Testis (tissue), 2 donors: ENCODE measurements at regions not wholly inside any gene's neighbourhood (a gene's known extent, or its start where the extent isn't known, plus 50 kb on each side); places are given as distances from the start of the nearest gene placed in this dataset.

ENCODE experiments used
- DNase-seq: peaks from one replicate; pipeline ENCODE4 v3.0.0-alpha.2; 2019
- H3K27ac ChIP-seq, 2 donors: fragments of 200-600 bp; sonication (generic); one replicate each; pipeline ENCODE4 v1.5.1; 2019
- H3K27me3 ChIP-seq: fragments of 200-600 bp; sonication (generic); one replicate; pipeline ENCODE4 v1.5.1; 2019
- H3K36me3 ChIP-seq: fragments of 200-600 bp; sonication (generic); one replicate; pipeline ENCODE4 v1.5.1; 2017; ENCODE audit warnings: low read depth; ENCODE audit errors: missing control alignments
- H3K4me1 ChIP-seq: fragments of 200-600 bp; sonication (generic); one replicate; pipeline ENCODE4 v1.5.1; 2019
- H3K4me3 ChIP-seq, 2 donors: fragments of 200-600 bp; sonication (generic); one replicate each; pipeline ENCODE4 v1.5.1; 2017 to 2019
- H3K9me3 ChIP-seq: fragments of 200-600 bp; sonication (generic); one replicate; pipeline ENCODE4 v1.5.1; 2017
- CTCF ChIP-seq, 3 experiments: fragments of 450-650 bp in 2 of 3; fragments of 200-600 bp in 1 of 3; sonication (generic) in 1 of 3; IDR thresholded peaks; one replicate each; pipeline ENCODE4 v1.5.1; 2016 to 2019; ENCODE audit warnings: antibody characterized with exemption in 3 of 3, mild to moderate bottlenecking in 2 of 3, moderate library complexity in 1 of 3
- POLR2A ChIP-seq: fragments of 450-650 bp; IDR thresholded peaks from one replicate; pipeline ENCODE4 v1.6.1; 2017; ENCODE audit warnings: antibody characterized with exemption, mild to moderate bottlenecking, moderate library complexity
- WGBS, 2 donors: methylation state at CpG; one replicate each; pipeline ENCODE4 v1.1.5; 2018; 5-methylcytosine and 5-hydroxymethylcytosine counted together
- intact Hi-C: fragments of 100-400 bp; cut with DNase I; formaldehyde crosslinking; loops from one replicate; pipeline ENCODE4 v1.15.1; 2023; ENCODE audit warnings: low total_unique reads

DNA sequence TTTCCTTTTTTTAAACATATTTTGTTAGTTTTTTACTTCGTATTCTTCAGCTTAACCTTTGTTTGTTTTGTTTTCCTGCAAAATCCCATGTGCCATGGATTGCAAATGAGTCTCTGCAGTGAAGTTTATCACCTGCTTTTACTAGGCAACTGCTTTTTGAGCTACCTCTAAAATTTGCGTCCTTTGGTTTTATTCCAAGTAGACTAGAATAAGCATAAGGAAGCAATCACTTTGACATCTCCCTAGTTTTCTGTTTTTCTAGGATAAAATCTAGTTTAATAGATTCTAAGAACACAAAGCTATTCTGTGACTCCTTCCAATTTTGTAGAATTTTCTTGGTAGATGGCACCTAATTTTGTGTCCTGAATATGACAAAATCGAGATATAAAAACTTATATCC is 1059.2 kb downstream of the OTOL1 start:
- Histone ChIP-seq H3K9me3 (no peaks in the 10 kb centered on the region), H3K4me1 (no peaks in the 10 kb centered on the region), H3K4me3 (no peak overlapping the region), H3K27me3 (no peaks in the 10 kb centered on the region), H3K36me3 (no peaks in the 10 kb centered on the region), H3K27ac (no peak overlapping the region)
- intact Hi-C loops = no loop called here
- no peak for DNase-seq
- no peak for TF ChIP-seq POLR2A
- TF ChIP-seq CTCF (IDR thresholded peaks at IDR 0.05) = no peak
- 52 to 59% methylated on average over 3 of the region's 3 CpGs for WGBS, 2 donors

GRCh38 chr3:162558016-162558415 is 1061.4 kb downstream of the OTOL1 start:
- H3K4me3 ChIP-seq = no peak overlapping the region

DNA sequence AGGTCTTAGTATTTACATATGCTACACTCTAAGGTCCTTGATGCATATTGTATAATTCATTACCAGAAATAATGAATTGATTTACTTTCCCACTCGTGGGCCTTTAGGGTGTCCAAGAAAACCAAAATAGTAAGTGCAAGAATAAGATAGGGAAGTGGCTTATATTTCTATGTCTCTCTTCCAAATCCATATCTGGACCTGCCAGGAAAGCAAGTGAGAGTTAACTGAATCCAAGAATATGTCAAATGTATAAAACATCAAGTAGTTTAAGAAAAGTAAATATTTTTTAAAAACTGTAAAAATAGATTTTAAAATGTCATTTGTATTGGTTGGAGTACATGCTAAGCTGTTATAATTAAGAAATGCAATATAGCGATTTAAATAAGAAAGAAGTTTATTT is 1072.1 kb downstream of the OTOL1 start:
- Histone ChIP-seq H3K27ac (no peak overlapping the region), H3K4me3 (no peak overlapping the region), H3K27me3 (no peaks in the 10 kb centered on the region), H3K4me1 (no peaks in the 10 kb centered on the region), H3K9me3 (no peaks in the 10 kb centered on the region), H3K36me3 (no peaks in the 10 kb centered on the region)
- DNase-seq = no peak
- intact Hi-C loops = no loop called here
- TF ChIP-seq CTCF (IDR thresholded peaks at IDR 0.05) = no peak
- no peak for TF ChIP-seq POLR2A
- 65 to 75% methylated on average over 2 of the region's 2 CpGs for WGBS, 2 donors

More at GRCh38 chr3:162558016-162558415, 1061.4 kb downstream of the OTOL1 start:
- Histone ChIP-seq H3K36me3 (no peaks in the 10 kb centered on the region), H3K9me3 (no peaks in the 10 kb centered on the region), H3K4me1 (no peaks in the 10 kb centered on the region), H3K27me3 (no peaks in the 10 kb centered on the region), H3K27ac (no peak overlapping the region)
- DNase-seq = no peak
- intact Hi-C loops = no loop called here
- 80 to 97% methylated on average over 3 of the region's 3 CpGs for WGBS, 2 donors
- TF ChIP-seq POLR2A = no peak
- TF ChIP-seq CTCF (IDR thresholded peaks at IDR 0.05) = no peak

GRCh38 chr3:162569314-162569713 is 1072.7 kb downstream of the OTOL1 start:
- Histone ChIP-seq H3K4me1 (no peaks in the 10 kb centered on the region), H3K4me3 (no peak overlapping the region), H3K27me3 (no peaks in the 10 kb centered on the region), H3K9me3 (no peaks in the 10 kb centered on the region), H3K36me3 (no peaks in the 10 kb centered on the region), H3K27ac (no peak overlapping the region)
- no peak for DNase-seq
- 50 to 55% methylated on average over 3 of the region's 3 CpGs for WGBS, 2 donors
- TF ChIP-seq POLR2A = no peak
- TF ChIP-seq CTCF (IDR thresholded peaks at IDR 0.05) = no peak
- intact Hi-C loops = no loop called here

DNA sequence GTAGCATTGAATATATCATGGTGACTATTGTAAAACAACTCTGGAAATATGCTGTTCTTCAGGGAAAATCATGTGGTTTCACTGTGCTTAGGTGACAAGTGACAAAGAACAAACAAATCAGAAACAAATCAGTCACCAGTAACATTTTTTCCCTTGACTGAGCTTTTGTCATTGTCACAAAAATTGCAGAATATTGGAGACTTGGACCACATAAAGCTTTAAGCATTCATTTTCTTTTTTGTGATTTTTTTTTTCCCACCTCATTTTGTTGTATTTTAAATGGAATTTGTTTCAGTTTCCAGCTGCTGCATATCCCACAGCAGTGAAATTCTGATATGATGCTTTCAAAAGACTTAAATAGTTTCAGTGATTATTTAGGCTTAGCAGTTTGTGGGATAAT is 1088.4 kb downstream of the OTOL1 start:
- intact Hi-C loops = no loop called here
- H3K4me3 ChIP-seq = no peak overlapping the region
- no peaks in the 10 kb centered on the region for H3K27me3 ChIP-seq
- H3K9me3 ChIP-seq = no peaks in the 10 kb centered on the region
- DNase-seq = no peak
- H3K4me1 ChIP-seq = no peaks in the 10 kb centered on the region
- H3K27ac ChIP-seq = no peak overlapping the region
- no peak for TF ChIP-seq POLR2A
- no peak for TF ChIP-seq CTCF (IDR thresholded peaks at IDR 0.05)
- no peaks in the 10 kb centered on the region for H3K36me3 ChIP-seq
